ENCODE measurements at regions not wholly inside any gene's neighbourhood (a gene's known extent, or its start where the extent isn't known, plus 50 kb on each side); places are given as distances from the start of the nearest gene placed in this dataset.

- no peak overlapping the region for H3K4me3 ChIP-seq (ENCODE audit: low read length in 2 of 2)
- H3K9me3 ChIP-seq (ENCODE audit: control insufficient read depth in 2 of 2, low read length in 2 of 2): no peaks in the 10 kb centered on the region
- H3K4me1 ChIP-seq (ENCODE audit: control insufficient read depth in 2 of 2, insufficient read depth in 2 of 2, low read length in 2 of 2): peaks cover 0 to 4% of the 10 kb centered on the region in 2 donors
- H3K36me3 ChIP-seq (ENCODE audit: control insufficient read depth in 2 of 2, insufficient read depth in 2 of 2, low read length in 2 of 2): no peaks in the 10 kb centered on the region
- no peak overlapping the region for H3K9ac ChIP-seq (ENCODE audit: low read depth in 1 of 2, low read length in 2 of 2)
- H3K27ac ChIP-seq (ENCODE audit: low read depth in 2 of 2, low read length in 2 of 2): no peak overlapping the region
- no peaks in the 10 kb centered on the region for H3K27me3 ChIP-seq (ENCODE audit: control insufficient read depth in 2 of 2, insufficient read depth in 2 of 2, low read length in 2 of 2)
Measured at GRCh38 chr6:156389296-156389695, 387.9 kb upstream of the ARID1B start.

GRCh38 chr6:156387472-156387871 is 389.7 kb upstream of the ARID1B start:
- peaks cover 0 to 4% of the 10 kb centered on the region in 2 donors for H3K4me1 ChIP-seq (ENCODE audit: control insufficient read depth in 2 of 2, insufficient read depth in 2 of 2, low read length in 2 of 2)
- no peak overlapping the region for H3K9ac ChIP-seq (ENCODE audit: low read depth in 1 of 2, low read length in 2 of 2)
- no peaks in the 10 kb centered on the region for H3K27me3 ChIP-seq (ENCODE audit: control insufficient read depth in 2 of 2, insufficient read depth in 2 of 2, low read length in 2 of 2)
- no peak overlapping the region for H3K27ac ChIP-seq (ENCODE audit: low read depth in 2 of 2, low read length in 2 of 2)
- no peaks in the 10 kb centered on the region for H3K9me3 ChIP-seq (ENCODE audit: control insufficient read depth in 2 of 2, low read length in 2 of 2)
- H3K36me3 ChIP-seq (ENCODE audit: control insufficient read depth in 2 of 2, insufficient read depth in 2 of 2, low read length in 2 of 2): no peaks in the 10 kb centered on the region
- H3K4me3 ChIP-seq (ENCODE audit: low read length in 2 of 2): no peak overlapping the region

- no peak overlapping the region for H3K9ac ChIP-seq (ENCODE audit: low read depth in 1 of 2, low read length in 2 of 2)
- no peak overlapping the region for H3K27ac ChIP-seq (ENCODE audit: low read depth in 2 of 2, low read length in 2 of 2)
- no peaks in the 10 kb centered on the region for H3K4me1 ChIP-seq (ENCODE audit: control insufficient read depth in 2 of 2, insufficient read depth in 2 of 2, low read length in 2 of 2)
- no peaks in the 10 kb centered on the region for H3K9me3 ChIP-seq (ENCODE audit: control insufficient read depth in 2 of 2, low read length in 2 of 2)
- no peaks in the 10 kb centered on the region for H3K36me3 ChIP-seq (ENCODE audit: control insufficient read depth in 2 of 2, insufficient read depth in 2 of 2, low read length in 2 of 2)
- no peak overlapping the region for H3K4me3 ChIP-seq (ENCODE audit: low read length in 2 of 2)
- no peaks in the 10 kb centered on the region for H3K27me3 ChIP-seq (ENCODE audit: control insufficient read depth in 2 of 2, insufficient read depth in 2 of 2, low read length in 2 of 2)
Measured at GRCh38 chr6:156383059-156383458, 394.1 kb upstream of the ARID1B start.

GRCh38 chr6:156379392-156380289 is 397.5 kb upstream of the ARID1B start:
- no peak overlapping the region for H3K9ac ChIP-seq (ENCODE audit: low read depth in 1 of 2, low read length in 2 of 2)
- no peak overlapping the region for H3K27ac ChIP-seq (ENCODE audit: low read depth in 2 of 2, low read length in 2 of 2)
- no peaks in the 10 kb centered on the region for H3K4me1 ChIP-seq (ENCODE audit: control insufficient read depth in 2 of 2, insufficient read depth in 2 of 2, low read length in 2 of 2)
- no peaks in the 10 kb centered on the region for H3K9me3 ChIP-seq (ENCODE audit: control insufficient read depth in 2 of 2, low read length in 2 of 2)
- no peaks in the 10 kb centered on the region for H3K27me3 ChIP-seq (ENCODE audit: control insufficient read depth in 2 of 2, insufficient read depth in 2 of 2, low read length in 2 of 2)
- H3K4me3 ChIP-seq (ENCODE audit: low read length in 2 of 2): no peak overlapping the region
- H3K36me3 ChIP-seq (ENCODE audit: control insufficient read depth in 2 of 2, insufficient read depth in 2 of 2, low read length in 2 of 2): no peaks in the 10 kb centered on the region

- Histone ChIP-seq H3K9ac (ENCODE audit: low read depth in 1 of 2, low read length in 2 of 2) (no peak overlapping the region), H3K4me3 (ENCODE audit: low read length in 2 of 2) (no peak overlapping the region), H3K27me3 (ENCODE audit: control insufficient read depth in 2 of 2, insufficient read depth in 2 of 2, low read length in 2 of 2) (no peaks in the 10 kb centered on the region), H3K27ac (ENCODE audit: low read depth in 2 of 2, low read length in 2 of 2) (no peak overlapping the region), H3K36me3 (ENCODE audit: control insufficient read depth in 2 of 2, insufficient read depth in 2 of 2, low read length in 2 of 2) (no peaks in the 10 kb centered on the region), H3K4me1 (ENCODE audit: control insufficient read depth in 2 of 2, insufficient read depth in 2 of 2, low read length in 2 of 2) (no peaks in the 10 kb centered on the region), H3K9me3 (ENCODE audit: control insufficient read depth in 2 of 2, low read length in 2 of 2) (no peaks in the 10 kb centered on the region)
Measured at GRCh38 chr6:156378853-156379252, 398.3 kb upstream of the ARID1B start.

GRCh38 chr6:156376091-156376490 is 401.1 kb upstream of the ARID1B start:
- H3K4me1 ChIP-seq (ENCODE audit: control insufficient read depth in 2 of 2, insufficient read depth in 2 of 2, low read length in 2 of 2): no peaks in the 10 kb centered on the region
- no peaks in the 10 kb centered on the region for H3K36me3 ChIP-seq (ENCODE audit: control insufficient read depth in 2 of 2, insufficient read depth in 2 of 2, low read length in 2 of 2)
- H3K9ac ChIP-seq (ENCODE audit: low read depth in 1 of 2, low read length in 2 of 2): no peak overlapping the region
- no peaks in the 10 kb centered on the region for H3K27me3 ChIP-seq (ENCODE audit: control insufficient read depth in 2 of 2, insufficient read depth in 2 of 2, low read length in 2 of 2)
- H3K4me3 ChIP-seq (ENCODE audit: low read length in 2 of 2): no peak overlapping the region
- no peaks in the 10 kb centered on the region for H3K9me3 ChIP-seq (ENCODE audit: control insufficient read depth in 2 of 2, low read length in 2 of 2)
- H3K27ac ChIP-seq (ENCODE audit: low read depth in 2 of 2, low read length in 2 of 2): no peak overlapping the region

- no peaks in the 10 kb centered on the region for H3K27me3 ChIP-seq (ENCODE audit: control insufficient read depth in 2 of 2, insufficient read depth in 2 of 2, low read length in 2 of 2)
- no peaks in the 10 kb centered on the region for H3K9me3 ChIP-seq (ENCODE audit: control insufficient read depth in 2 of 2, low read length in 2 of 2)
- no peak overlapping the region for H3K4me3 ChIP-seq (ENCODE audit: low read length in 2 of 2)
- no peak overlapping the region for H3K9ac ChIP-seq (ENCODE audit: low read depth in 1 of 2, low read length in 2 of 2)
- H3K4me1 ChIP-seq (ENCODE audit: control insufficient read depth in 2 of 2, insufficient read depth in 2 of 2, low read length in 2 of 2): no peaks in the 10 kb centered on the region
- no peaks in the 10 kb centered on the region for H3K36me3 ChIP-seq (ENCODE audit: control insufficient read depth in 2 of 2, insufficient read depth in 2 of 2, low read length in 2 of 2)
- H3K27ac ChIP-seq (ENCODE audit: low read depth in 2 of 2, low read length in 2 of 2): no peak overlapping the region
Measured at GRCh38 chr6:156359912-156360311, 417.3 kb upstream of the ARID1B start.

GRCh38 chr6:156352861-156353260 is 424.3 kb upstream of the ARID1B start:
- Histone ChIP-seq H3K27me3 (ENCODE audit: control insufficient read depth in 2 of 2, insufficient read depth in 2 of 2, low read length in 2 of 2) (no peaks in the 10 kb centered on the region), H3K27ac (ENCODE audit: low read depth in 2 of 2, low read length in 2 of 2) (no peak overlapping the region), H3K4me1 (ENCODE audit: control insufficient read depth in 2 of 2, insufficient read depth in 2 of 2, low read length in 2 of 2) (no peaks in the 10 kb centered on the region), H3K9ac (ENCODE audit: low read depth in 1 of 2, low read length in 2 of 2) (no peak overlapping the region), H3K4me3 (ENCODE audit: low read length in 2 of 2) (no peak overlapping the region), H3K9me3 (ENCODE audit: control insufficient read depth in 2 of 2, low read length in 2 of 2) (no peaks in the 10 kb centered on the region), H3K36me3 (ENCODE audit: control insufficient read depth in 2 of 2, insufficient read depth in 2 of 2, low read length in 2 of 2) (no peaks in the 10 kb centered on the region)

- Histone ChIP-seq H3K4me1 (ENCODE audit: control insufficient read depth in 2 of 2, insufficient read depth in 2 of 2, low read length in 2 of 2) (no peaks in the 10 kb centered on the region), H3K9me3 (ENCODE audit: control insufficient read depth in 2 of 2, low read length in 2 of 2) (no peaks in the 10 kb centered on the region), H3K27me3 (ENCODE audit: control insufficient read depth in 2 of 2, insufficient read depth in 2 of 2, low read length in 2 of 2) (no peaks in the 10 kb centered on the region), H3K9ac (ENCODE audit: low read depth in 1 of 2, low read length in 2 of 2) (no peak overlapping the region), H3K36me3 (ENCODE audit: control insufficient read depth in 2 of 2, insufficient read depth in 2 of 2, low read length in 2 of 2) (no peaks in the 10 kb centered on the region), H3K4me3 (ENCODE audit: low read length in 2 of 2) (no peak overlapping the region), H3K27ac (ENCODE audit: low read depth in 2 of 2, low read length in 2 of 2) (no peak overlapping the region)
Measured at GRCh38 chr6:156351346-156351966, 425.7 kb upstream of the ARID1B start.

GRCh38 chr6:156350337-156350736 is 426.8 kb upstream of the ARID1B start:
- H3K4me1 ChIP-seq (ENCODE audit: control insufficient read depth in 2 of 2, insufficient read depth in 2 of 2, low read length in 2 of 2): no peaks in the 10 kb centered on the region
- no peaks in the 10 kb centered on the region for H3K36me3 ChIP-seq (ENCODE audit: control insufficient read depth in 2 of 2, insufficient read depth in 2 of 2, low read length in 2 of 2)
- H3K27me3 ChIP-seq (ENCODE audit: control insufficient read depth in 2 of 2, insufficient read depth in 2 of 2, low read length in 2 of 2): no peaks in the 10 kb centered on the region
- no peak overlapping the region for H3K4me3 ChIP-seq (ENCODE audit: low read length in 2 of 2)
- H3K27ac ChIP-seq (ENCODE audit: low read depth in 2 of 2, low read length in 2 of 2): no peak overlapping the region
- H3K9ac ChIP-seq (ENCODE audit: low read depth in 1 of 2, low read length in 2 of 2): no peak overlapping the region
- H3K9me3 ChIP-seq (ENCODE audit: control insufficient read depth in 2 of 2, low read length in 2 of 2): no peaks in the 10 kb centered on the region

Measured in mucosa of rectum (tissue), 2 donors.